HL-60 (cell line): ENCODE measurements at regions not wholly inside any gene's neighbourhood (a gene's known extent, or its start where the extent isn't known, plus 50 kb on each side); places are given as distances from the start of the nearest gene placed in this dataset.

Experiments
- CTCF ChIP-seq: IDR thresholded peaks from one replicate; pipeline ENCODE4 v1.5.1; 2011; ENCODE audit warnings: low read length, control low read depth, inconsistent platforms; ENCODE audit not compliant: insufficient read depth
- POLR2AphosphoS5 ChIP-seq: IDR thresholded peaks from 2 replicates; pipeline ENCODE4 v1.6.1; 2012; ENCODE audit warnings: low read depth
- TF ChIP-seq, protein P1 (sequence below): IDR thresholded peaks from 2 replicates; pipeline ENCODE4 v1.6.1; 2012; ENCODE audit warnings: low read depth; ENCODE audit not compliant: insufficient replicate concordance

GRCh38 chr18:41745166-41746049, 209.6 kb upstream of the PIK3C3 start:
- peak; percentile 77 for TF ChIP-seq CTCF
- TF ChIP-seq POLR2AphosphoS5: no peak
- TF ChIP-seq, protein P1, sequence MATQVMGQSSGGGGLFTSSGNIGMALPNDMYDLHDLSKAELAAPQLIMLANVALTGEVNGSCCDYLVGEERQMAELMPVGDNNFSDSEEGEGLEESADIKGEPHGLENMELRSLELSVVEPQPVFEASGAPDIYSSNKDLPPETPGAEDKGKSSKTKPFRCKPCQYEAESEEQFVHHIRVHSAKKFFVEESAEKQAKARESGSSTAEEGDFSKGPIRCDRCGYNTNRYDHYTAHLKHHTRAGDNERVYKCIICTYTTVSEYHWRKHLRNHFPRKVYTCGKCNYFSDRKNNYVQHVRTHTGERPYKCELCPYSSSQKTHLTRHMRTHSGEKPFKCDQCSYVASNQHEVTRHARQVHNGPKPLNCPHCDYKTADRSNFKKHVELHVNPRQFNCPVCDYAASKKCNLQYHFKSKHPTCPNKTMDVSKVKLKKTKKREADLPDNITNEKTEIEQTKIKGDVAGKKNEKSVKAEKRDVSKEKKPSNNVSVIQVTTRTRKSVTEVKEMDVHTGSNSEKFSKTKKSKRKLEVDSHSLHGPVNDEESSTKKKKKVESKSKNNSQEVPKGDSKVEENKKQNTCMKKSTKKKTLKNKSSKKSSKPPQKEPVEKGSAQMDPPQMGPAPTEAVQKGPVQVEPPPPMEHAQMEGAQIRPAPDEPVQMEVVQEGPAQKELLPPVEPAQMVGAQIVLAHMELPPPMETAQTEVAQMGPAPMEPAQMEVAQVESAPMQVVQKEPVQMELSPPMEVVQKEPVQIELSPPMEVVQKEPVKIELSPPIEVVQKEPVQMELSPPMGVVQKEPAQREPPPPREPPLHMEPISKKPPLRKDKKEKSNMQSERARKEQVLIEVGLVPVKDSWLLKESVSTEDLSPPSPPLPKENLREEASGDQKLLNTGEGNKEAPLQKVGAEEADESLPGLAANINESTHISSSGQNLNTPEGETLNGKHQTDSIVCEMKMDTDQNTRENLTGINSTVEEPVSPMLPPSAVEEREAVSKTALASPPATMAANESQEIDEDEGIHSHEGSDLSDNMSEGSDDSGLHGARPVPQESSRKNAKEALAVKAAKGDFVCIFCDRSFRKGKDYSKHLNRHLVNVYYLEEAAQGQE: no peak
